GM21447 (cell line): ENCODE measurements at regions not wholly inside any gene's neighbourhood (a gene's known extent, or its start where the extent isn't known, plus 50 kb on each side); places are given as distances from the start of the nearest gene placed in this dataset.

Source experiments
- ATAC-seq: cut with Tn5 transposase; IDR thresholded peaks from one replicate; pipeline ENCODE4 v1.9.1; 2021; ENCODE audit not compliant: unreplicated experiment

DNA sequence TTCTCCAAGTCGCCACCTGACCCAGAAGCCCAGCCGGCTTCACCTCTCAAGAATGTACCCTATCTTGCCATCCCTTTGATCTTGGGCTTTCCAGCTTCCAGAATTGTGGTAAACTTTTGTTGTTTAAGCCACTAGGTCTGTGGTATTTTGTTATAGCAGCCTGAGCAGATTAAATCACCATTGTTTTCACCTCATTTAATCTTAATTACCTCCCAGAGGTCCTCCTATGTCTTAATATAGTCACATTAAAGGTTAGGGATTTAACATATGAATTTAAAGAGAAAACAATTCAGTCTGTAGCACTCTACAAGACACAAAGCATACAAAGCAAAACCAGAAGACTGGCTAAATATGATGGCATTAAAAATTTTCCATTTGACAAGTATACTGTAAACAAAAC lies 123.4 kb upstream of the CADM2 start:
- no peak for ATAC-seq

- no peak for ATAC-seq
Measured at GRCh38 chr3:84836961-84837360, 121.8 kb upstream of the CADM2 start.

DNA sequence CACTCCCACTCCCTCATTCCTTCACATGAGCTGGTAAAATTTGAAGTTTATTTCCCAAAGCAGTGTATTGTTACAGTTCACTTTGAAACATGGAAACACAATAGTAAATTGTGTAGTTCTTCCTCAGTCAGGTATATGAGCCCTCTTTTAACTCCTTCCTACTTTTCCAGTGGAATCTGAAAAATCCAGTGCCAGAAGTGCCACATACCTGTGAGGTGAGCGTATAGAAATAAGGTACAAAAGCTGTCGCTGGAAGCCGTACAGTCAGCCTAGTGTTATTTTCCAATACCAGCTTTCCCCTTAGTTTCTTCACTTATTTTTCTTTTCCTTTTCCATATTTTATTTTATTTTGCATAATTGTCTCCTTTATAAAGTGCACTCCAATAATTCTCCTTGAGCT lies 81.7 kb upstream of the CADM2 start:
- ATAC-seq: no peak

GRCh38 chr3:84881288-84881687 lies 77.5 kb upstream of the CADM2 start:
- ATAC-seq: no peak

DNA sequence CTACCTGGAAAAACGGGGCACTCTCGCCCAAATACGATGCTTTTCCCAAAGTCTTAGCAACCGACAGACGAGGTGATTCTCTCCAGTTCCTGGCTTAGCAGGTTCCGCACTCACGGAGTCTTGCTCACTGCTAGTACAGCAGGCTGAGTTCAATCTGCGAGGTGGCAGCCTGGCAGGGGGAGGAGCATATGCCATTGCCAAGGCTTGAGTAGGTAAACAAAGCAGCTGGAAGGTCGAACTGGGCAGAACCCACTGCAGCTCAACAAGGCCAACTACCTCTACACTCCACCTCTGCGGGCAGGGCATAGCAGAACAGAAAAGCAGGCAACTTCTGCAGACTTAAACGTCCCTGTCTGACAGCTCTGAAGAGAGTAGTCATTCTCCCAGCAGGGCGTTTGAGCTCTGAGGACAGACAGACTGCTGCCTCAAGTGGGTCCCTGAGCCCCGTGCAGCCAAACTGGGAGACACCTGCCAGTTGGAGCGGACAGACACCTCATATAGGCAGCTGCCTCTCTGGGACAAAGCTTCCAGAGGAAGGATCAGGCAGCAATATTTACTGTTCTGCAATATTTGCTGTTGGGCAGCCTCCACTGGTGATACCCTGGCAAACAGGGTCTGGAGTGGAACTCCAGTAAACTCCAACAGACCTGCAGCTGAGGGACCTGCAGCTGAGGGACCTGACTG lies 73.4 kb upstream of the CADM2 start:
- no peak for ATAC-seq

DNA sequence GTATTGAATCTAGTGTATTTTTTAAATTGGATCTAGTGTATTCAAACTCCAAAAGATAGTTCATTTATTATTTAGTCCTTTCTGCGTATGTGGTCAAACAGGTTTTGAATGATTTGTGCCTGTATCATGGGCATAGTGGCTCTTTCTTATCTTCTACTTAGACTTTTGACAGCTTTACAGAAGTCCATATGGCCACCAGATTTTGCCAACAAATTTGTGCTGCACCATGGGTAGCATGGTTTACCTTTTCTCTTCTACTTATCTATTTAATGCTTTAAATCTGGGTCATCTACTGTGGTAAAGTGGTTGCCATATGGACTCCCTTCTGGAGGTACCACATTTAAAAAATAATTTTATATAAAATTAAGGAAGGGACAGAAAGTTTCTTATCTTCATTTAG lies 66.9 kb upstream of the CADM2 start:
- ATAC-seq: no peak

GRCh38 chr3:84893211-84893610 lies 65.6 kb upstream of the CADM2 start:
- ATAC-seq: no peak

DNA sequence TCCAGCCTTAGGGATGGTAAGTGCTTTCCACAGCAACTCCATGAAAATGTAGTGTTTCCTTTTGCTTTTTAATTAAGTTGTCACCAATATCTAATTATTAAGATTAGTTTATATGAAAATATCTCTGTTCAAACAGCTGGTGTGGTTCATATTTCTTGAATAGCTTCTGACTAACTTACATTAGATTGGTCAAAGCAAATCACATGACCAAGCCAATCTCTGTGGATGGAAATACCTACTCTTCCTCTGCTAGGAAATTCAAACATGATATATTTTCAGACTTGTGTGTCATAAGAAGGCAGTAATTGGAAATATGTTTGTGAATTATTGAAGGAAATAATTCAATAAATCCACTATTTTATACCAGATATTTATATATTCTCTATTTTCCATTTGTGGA lies 54.6 kb upstream of the CADM2 start:
- no peak for ATAC-seq

DNA sequence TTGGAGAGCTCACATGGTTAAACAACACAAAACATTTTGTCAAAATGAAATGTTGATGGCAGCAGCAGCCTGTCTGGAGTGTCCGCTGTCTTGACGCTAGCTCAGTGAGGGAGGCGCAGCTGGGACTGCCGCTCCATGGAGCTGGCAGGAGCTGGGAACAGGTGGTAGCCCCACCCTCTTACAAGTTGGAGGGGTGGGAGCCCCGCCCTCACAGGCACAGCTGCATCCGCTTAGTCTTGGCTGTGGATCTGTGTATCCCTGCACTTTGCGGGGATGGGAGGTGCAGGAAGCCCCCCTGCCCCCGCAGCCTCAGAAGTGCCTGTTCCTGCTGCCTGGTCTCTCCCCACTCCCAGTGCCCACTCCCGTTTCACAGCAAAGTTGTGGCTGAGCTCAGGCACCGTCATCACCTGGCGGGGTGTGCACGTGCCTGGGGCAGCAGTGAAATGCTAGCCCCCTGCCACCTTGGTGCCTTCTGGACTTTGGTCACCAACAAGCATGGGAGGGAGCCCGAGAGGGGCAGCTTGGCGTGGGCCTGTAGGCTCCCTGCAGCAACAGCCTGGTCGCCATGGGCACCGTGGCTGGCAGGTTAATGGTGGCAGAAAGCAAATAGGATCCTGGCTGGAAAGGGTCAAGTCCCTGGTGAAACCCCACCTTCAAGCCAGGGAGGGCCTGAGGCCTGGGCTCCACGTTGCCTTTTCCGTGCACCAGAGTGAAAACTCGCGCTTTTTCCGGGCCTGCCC lies 53.8 kb upstream of the CADM2 start:
- ATAC-seq: no peak

- no peak for ATAC-seq
Measured at GRCh38 chr3:84905556-84905920, 53.3 kb upstream of the CADM2 start.

GRCh38 chr3:84906065-84906464 lies 52.7 kb upstream of the CADM2 start:
- ATAC-seq: no peak
